ENCODE measurements at regions not wholly inside any gene's neighbourhood (a gene's known extent, or its start where the extent isn't known, plus 50 kb on each side); places are given as distances from the start of the nearest gene placed in this dataset.
"Not testable (repeated sequence)": the region's sequence is repeated elsewhere in the genome, so short reads cannot be mapped to it uniquely, and the experiment has no call there.

DNA sequence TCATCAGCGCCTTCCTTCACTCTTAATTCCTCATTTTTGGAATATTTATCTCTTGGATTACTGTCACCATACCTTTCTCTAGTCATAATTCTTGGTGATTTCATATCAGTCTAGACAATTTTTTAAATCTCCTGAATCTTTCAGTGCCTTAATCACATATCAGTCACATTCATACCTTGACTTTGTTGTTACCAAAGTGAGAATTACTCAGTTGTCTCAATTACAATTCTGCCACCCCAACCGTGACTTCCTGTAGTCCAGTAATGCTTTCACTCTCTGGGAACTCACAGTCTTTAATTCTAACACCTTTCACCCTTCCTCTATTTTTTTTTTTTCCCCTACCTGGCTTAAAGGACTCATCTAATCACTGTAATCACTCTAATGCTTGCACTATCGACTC lies 1275.3 kb upstream of the TENM3 start:
- FAIRE-seq = no peak

GRCh38 chr4:180973894-180974293 lies 1269.3 kb upstream of the TENM3 start:
- no peak for FAIRE-seq

- no peak for FAIRE-seq
These were observed 1252.3 kb upstream of the TENM3 start for GRCh38 chr4:180990931-180991330.

DNA sequence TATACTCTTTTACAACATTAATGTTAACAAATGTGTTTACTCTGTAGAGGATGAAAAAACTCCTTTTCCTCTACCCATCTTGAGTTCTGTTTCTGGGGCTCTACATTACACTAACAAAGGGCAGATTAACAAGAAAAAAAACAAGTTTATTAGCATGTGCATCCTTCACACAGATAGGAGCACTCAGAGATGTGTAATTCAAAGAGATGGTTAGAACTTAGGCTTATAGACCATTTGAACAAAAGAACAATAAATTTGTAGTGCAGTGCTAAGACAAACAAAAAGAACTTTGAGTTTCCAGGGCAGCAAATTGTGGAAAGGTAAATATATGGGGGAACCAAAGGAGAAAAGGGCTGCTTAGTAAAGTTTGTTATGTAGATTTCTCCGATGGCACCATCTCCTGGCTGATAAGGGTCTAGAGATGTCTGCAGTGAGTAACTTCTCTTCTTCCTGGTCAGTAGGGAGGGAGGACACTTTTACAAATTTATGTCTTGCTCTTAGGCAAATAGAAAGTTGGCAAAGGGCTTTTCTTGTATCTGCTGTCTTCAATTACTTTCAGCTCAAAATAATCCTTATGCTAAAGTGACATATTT lies 1249.9 kb upstream of the TENM3 start:
- no peak for FAIRE-seq

DNA sequence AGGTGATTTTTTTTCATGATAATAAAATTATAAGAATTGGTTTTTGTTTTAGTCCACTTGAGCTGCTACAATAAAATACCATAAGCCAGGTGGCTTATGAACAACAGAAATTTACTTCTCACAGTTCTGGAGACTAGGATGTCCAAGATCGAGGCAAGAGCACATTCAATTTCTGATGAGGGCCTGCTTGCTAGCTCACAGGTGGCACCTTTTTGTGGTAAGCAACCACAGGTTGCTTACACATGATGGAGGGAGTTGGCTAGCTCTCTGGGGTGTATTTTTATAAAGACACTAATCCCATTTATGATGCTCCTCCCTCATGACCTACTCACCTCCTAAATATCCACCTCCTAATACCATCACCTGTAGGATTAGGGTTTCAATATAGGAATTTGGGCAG lies 1248.5 kb upstream of the TENM3 start:
- no peak for FAIRE-seq

GRCh38 chr4:180999217-180999616 lies 1244.0 kb upstream of the TENM3 start:
- no peak for FAIRE-seq

DNA sequence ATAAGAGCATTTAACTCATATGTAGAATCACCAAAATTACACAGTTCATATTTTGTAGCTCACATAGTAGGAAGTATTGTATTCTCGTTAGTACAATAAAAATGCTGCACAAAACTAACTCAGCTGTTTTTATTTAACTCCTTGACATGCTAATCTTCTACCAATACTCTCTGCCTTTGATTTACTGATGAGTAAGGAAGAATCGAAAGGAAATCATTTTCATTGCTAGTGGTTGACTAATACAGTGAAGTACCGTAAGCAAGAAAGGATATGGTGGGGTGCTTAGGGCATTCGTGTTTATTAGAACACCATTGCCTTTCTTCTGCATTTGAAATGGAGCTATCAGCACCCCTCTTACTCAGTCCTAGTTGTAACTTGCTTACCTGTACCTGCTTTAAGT lies 1239.1 kb upstream of the TENM3 start:
- FAIRE-seq = no peak

- no peak for FAIRE-seq
These were observed 1236.5 kb upstream of the TENM3 start for GRCh38 chr4:181006499-181007260.

DNA sequence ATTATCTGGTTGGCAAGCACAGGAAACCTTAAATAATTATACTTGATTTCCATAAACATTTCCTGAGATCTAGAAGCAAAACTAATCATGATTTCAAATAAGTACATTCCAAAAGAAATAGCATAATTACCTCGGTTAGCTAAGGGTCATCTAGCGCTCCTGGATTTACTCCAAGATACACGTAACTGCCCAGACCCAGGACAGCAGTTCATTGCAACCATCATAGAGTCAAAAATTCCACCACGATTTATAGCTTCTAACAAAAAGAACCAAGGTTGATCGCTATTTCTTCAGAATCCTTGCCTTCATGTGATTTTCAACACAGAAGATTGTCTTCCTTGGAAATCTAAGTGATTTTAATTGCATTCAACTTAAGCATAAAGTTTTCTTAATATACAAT lies 1235.5 kb upstream of the TENM3 start:
- FAIRE-seq = no peak

GRCh38 chr4:181008164-181008563 lies 1235.0 kb upstream of the TENM3 start:
- FAIRE-seq = no peak

- FAIRE-seq = no peak
These were observed 1230.0 kb upstream of the TENM3 start for GRCh38 chr4:181013162-181013561.

DNA sequence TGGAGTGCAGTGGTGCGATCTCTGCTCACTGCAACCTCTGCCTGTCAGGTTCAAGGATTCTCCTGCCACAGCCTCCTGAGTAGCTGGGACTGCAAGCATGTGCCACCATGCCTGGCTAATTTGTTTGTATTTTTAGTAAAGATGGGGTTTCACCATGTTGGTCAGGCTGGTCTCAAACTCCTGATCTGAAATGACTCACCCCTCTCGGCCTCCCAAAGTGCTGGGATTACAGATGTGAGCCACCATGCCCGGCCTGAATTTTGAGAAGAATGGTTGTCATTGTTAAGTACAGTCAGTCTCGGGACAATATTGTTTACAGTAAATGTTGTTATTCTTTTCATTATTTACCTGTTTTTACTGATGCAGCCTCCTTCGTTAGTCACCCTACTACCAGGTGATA lies 1226.2 kb upstream of the TENM3 start:
- FAIRE-seq = no peak

GRCh38 chr4:181018472-181018871 lies 1224.7 kb upstream of the TENM3 start:
- FAIRE-seq = no peak

DNA sequence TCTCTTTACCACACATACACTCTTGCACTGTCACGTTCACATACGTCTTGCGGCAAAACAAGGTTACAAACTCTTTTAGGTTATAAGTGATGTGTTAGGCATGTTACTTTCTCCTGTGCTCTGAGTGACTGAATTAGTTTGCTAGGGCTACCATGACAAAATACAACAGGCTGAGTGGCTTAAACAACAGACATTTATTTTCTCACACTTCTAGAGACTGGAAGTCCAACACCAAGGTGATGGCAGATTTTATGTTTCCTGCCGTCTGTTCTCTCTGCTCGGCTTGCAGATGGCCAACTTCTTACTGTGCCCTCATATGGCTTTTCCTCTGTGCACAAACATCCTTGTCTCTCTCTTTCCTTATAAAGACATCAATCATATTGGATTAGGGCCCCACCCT lies 1224.3 kb upstream of the TENM3 start:
- FAIRE-seq = no peak

- FAIRE-seq = no peak
These were observed 1222.7 kb upstream of the TENM3 start for GRCh38 chr4:181020456-181020855.

DNA sequence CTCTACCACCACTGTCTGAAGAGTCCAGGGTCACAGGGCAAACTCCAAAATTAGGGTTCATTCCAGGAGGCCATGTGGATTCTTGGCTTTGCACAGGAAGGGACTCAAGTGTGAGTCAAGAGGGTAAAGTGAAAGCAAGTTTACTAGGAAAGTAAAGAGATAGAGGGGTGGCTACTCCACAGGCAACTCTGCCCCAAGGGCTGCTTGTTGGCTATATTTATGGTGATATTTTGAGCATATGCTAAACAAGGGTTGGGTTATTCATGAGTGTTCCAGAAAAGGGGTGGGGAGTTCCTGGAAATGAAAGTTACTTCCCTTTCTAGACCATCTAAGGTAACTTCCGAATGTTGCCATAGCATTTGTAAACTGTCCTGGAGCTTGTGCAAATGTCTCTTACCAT lies 1222.0 kb upstream of the TENM3 start:
- FAIRE-seq = no peak

- FAIRE-seq = not testable (repeated sequence)
These were observed 1212.9 kb upstream of the TENM3 start for GRCh38 chr4:181030135-181030921.

- FAIRE-seq = no peak
These were observed 1212.2 kb upstream of the TENM3 start for GRCh38 chr4:181030961-181031360.

- no peak for FAIRE-seq
These were observed 1199.7 kb upstream of the TENM3 start for GRCh38 chr4:181043486-181043885.

DNA sequence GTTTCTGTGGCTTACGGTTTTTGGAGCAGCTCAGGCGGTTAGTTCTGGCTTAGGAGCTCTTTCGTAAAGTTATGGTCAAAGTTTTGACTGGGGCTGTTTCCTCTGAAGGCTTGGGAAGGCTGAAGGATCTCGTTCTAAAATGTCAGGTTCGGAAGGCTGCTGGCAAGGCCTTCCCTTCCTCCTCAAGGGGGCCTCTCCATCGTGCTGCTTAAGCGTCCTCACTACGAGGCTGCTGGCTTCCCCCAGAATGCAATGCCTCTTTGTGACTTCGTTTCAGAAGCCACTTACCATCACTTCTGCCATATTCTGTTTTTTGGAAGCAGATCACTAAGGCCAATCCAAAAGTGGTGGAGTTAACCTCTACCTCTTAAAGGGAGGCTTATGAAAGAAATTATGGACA lies 1196.4 kb upstream of the TENM3 start:
- FAIRE-seq = no peak

DNA sequence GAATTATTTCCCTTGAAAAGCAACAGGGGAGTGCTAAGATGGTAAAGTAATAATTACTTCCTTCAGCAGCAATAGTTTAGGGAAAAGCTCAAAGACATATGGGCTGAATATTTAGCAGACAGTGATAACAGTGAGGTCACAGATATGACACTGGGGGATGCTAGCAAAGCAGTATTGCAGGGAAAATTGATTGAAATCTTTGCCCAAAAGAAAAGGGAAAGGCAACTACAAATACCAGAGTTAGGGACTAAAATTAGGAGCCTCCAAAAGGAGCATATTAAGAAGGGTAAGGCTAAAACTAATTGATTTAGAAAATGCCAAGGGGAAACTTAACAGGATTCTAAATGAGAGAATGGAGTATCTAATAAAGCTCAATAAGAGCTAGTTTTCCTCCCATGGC lies 1191.3 kb upstream of the TENM3 start:
- FAIRE-seq = no peak

- FAIRE-seq = no peak
These were observed 1181.4 kb upstream of the TENM3 start for GRCh38 chr4:181061787-181062186.

DNA sequence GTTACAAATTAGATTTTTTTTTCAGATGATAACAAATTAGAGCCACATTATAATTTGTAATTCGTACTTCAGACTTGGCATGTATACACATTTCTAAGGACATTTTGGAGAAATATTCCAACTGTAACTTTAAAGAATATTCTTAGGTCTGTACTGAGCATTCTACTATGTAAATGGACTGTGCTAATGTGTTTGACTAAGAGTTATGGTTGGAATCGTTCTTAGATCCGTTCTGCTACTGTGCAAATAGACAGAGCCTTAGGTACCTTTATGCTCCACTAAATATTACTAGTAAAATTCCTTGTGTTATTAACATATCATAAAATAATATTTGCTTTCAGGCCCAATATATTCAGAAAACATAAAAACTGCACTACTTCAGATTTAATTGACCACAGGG lies 1180.0 kb upstream of the TENM3 start:
- no peak for FAIRE-seq

DNA sequence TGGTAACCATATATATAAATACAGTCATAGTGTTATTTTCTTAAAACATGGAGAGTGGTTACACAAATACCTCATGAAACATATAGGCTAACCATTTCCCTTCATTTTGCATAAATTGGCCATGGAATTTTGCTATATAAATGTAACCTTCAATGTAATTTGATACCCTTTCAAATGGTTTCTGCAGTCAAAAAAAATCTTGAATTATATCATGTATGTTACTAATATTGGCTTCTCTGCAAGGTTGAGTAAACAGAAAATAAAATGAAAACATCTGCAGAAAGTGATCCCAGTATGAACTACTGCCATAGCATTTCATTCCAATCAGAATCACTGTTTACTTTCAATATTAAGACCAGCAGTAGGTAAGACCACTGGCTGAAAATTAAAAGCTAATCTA lies 1165.9 kb upstream of the TENM3 start:
- FAIRE-seq = no peak
